ENCODE measurements at regions not wholly inside any gene's neighbourhood (a gene's known extent, or its start where the extent isn't known, plus 50 kb on each side); places are given as distances from the start of the nearest gene placed in this dataset.

DNA sequence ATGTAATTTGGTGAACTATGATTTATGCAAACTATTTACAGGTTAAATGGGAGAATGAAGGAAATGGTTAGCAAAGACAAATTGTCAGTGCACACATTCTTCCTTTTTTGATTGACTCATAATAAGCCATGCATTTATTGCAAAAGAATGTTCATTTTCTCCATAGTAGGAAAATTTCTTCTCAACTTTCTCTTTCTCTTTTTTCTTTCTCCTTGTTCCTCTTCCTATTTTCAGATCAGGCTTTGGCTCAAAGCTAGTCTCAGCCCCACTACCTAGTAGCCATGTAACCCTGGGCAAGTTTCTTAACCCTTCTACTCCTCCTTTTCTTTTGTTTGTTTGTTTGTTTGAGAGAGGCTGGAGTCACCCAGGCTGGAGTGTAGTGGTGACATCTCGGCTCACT lies 156.6 kb downstream of the PIK3R1 start:
- TF ChIP-seq POLR2AphosphoS5 (IDR thresholded peaks at IDR 0.05; ENCODE audit: low read depth, low read length) (no peak), FOXP2 (optimal IDR thresholded peaks at IDR 0.05; ENCODE audit: borderline replicate concordance, extremely low read depth, extremely low read length, insufficient read depth) (no peak), SIN3A (IDR thresholded peaks at IDR 0.05; ENCODE audit: borderline replicate concordance, insufficient read depth, low read length) (no peak), TAF1 (IDR thresholded peaks at IDR 0.05; ENCODE audit: borderline replicate concordance, insufficient read depth, low read length) (no peak)
- TF ChIP-seq, protein P1, sequence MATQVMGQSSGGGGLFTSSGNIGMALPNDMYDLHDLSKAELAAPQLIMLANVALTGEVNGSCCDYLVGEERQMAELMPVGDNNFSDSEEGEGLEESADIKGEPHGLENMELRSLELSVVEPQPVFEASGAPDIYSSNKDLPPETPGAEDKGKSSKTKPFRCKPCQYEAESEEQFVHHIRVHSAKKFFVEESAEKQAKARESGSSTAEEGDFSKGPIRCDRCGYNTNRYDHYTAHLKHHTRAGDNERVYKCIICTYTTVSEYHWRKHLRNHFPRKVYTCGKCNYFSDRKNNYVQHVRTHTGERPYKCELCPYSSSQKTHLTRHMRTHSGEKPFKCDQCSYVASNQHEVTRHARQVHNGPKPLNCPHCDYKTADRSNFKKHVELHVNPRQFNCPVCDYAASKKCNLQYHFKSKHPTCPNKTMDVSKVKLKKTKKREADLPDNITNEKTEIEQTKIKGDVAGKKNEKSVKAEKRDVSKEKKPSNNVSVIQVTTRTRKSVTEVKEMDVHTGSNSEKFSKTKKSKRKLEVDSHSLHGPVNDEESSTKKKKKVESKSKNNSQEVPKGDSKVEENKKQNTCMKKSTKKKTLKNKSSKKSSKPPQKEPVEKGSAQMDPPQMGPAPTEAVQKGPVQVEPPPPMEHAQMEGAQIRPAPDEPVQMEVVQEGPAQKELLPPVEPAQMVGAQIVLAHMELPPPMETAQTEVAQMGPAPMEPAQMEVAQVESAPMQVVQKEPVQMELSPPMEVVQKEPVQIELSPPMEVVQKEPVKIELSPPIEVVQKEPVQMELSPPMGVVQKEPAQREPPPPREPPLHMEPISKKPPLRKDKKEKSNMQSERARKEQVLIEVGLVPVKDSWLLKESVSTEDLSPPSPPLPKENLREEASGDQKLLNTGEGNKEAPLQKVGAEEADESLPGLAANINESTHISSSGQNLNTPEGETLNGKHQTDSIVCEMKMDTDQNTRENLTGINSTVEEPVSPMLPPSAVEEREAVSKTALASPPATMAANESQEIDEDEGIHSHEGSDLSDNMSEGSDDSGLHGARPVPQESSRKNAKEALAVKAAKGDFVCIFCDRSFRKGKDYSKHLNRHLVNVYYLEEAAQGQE (IDR thresholded peaks at IDR 0.05; ENCODE audit: insufficient read depth in 1 of 2, low read depth in 2 of 2, low read length in 2 of 2), result no peak

DNA sequence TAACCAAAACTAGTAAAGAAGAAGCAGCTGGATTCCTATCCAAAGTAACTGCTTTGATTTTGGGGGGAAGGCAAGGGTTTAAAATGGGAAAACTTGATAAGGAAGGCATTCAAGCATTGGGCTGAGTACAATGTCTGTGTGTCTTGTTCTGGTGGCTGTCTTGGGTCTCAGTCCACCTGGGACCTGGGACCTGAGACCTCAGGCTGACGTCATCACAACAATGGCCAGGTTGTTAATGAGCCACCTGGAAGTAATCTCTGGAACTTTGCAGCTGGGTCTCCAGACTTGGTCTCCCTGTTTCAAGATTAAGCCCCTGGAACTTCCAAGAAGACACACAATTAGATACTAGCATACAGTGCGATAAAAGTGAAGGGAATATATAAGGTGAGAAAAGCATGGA lies 157.5 kb downstream of the PIK3R1 start:
- no peak for TF ChIP-seq TAF1 (IDR thresholded peaks at IDR 0.05; ENCODE audit: borderline replicate concordance, insufficient read depth, low read length)

DNA sequence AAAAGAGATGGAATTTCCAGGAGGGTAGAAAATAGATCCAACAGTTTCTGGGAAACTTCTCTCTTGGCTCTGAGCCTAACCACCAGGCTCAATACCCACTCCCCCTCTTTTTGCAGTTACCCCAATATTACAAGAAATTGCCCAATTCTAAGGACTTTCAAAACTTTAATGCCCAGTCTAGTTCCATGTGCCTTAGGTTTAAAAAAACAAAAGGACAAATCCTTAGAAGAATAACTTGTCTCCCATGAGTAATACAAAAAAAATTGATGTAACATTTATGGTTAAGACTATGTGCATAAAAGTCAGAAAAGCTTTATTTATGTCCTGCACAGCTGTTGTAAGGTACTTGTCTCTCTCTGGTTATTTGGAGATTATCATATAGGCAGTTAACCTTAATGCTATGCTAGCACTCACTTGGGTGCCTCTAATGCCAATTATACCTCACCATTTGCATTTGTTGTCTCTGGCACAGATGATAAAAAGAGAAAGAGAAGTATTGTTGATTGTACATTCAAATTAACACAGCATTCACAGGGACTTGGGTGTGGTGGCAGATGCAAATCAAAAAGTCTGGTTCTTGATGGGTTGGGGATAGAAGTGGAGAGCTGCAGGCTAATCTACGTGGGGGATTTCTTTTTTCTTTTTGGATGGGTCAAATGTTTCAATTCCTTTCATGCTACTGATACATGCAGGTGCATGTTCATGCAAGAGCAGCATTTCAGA lies 159.4 kb downstream of the PIK3R1 start:
- TF ChIP-seq TAF1 (IDR thresholded peaks at IDR 0.05; ENCODE audit: borderline replicate concordance, insufficient read depth, low read length) (no peak), FOXP2 (optimal IDR thresholded peaks at IDR 0.05; ENCODE audit: borderline replicate concordance, extremely low read depth, extremely low read length, insufficient read depth) (no peak), POLR2AphosphoS5 (IDR thresholded peaks at IDR 0.05; ENCODE audit: low read depth, low read length) (no peak), SIN3A (IDR thresholded peaks at IDR 0.05; ENCODE audit: borderline replicate concordance, insufficient read depth, low read length) (no peak)
- TF ChIP-seq, protein P1 (IDR thresholded peaks at IDR 0.05; ENCODE audit: insufficient read depth in 1 of 2, low read depth in 2 of 2, low read length in 2 of 2), result no peak

DNA sequence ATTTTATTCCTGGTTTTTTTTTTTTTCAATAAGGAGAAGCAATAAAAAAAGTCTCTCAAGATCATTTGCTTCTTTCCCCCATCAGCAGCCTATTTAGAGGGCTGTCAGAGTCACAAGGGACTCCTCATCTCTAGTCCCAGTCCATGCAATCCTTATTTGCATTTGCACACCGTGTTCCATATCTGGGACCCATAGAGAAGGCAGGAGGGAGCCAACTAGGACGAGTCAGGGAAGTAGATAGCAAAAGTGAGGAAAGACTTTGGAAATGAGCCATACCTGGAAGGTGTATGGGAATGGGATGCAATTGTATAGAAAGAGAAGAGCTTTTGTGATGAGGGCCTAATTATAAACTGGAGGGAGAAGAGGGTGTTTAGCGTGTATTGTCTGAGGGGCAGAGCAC lies 160.0 kb downstream of the PIK3R1 start:
- TF ChIP-seq SIN3A (IDR thresholded peaks at IDR 0.05; ENCODE audit: borderline replicate concordance, insufficient read depth, low read length), result no peak
- no peak for TF ChIP-seq POLR2AphosphoS5 (IDR thresholded peaks at IDR 0.05; ENCODE audit: low read depth, low read length)
- TF ChIP-seq FOXP2 (optimal IDR thresholded peaks at IDR 0.05; ENCODE audit: borderline replicate concordance, extremely low read depth, extremely low read length, insufficient read depth), result no peak
- TF ChIP-seq, protein P1 (IDR thresholded peaks at IDR 0.05; ENCODE audit: insufficient read depth in 1 of 2, low read depth in 2 of 2, low read length in 2 of 2), result no peak
- no peak for TF ChIP-seq TAF1 (IDR thresholded peaks at IDR 0.05; ENCODE audit: borderline replicate concordance, insufficient read depth, low read length)

DNA sequence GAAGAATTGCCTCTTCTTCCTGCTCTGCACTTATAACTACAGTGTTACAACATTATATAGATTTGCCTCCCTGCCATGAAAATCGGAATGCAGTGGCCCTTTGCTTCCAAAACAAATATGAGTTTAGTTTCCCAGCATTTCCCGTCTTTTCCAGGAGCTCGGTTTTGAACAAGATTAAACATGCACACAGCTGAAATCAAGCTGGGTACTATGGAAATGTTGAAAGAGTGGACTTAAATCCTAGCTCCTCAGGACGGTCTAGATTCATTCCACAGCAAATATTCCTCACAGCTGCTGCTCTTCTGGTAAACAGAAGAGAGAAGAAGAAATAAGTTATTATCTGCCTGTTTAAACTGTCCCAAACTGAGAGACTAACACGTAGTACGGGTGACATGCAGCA lies 161.4 kb downstream of the PIK3R1 start:
- TF ChIP-seq, protein P1 (IDR thresholded peaks at IDR 0.05; ENCODE audit: insufficient read depth in 1 of 2, low read depth in 2 of 2, low read length in 2 of 2), result no peak
- TF ChIP-seq POLR2AphosphoS5 (IDR thresholded peaks at IDR 0.05; ENCODE audit: low read depth, low read length), result no peak
- no peak for TF ChIP-seq TAF1 (IDR thresholded peaks at IDR 0.05; ENCODE audit: borderline replicate concordance, insufficient read depth, low read length)
- TF ChIP-seq SIN3A (IDR thresholded peaks at IDR 0.05; ENCODE audit: borderline replicate concordance, insufficient read depth, low read length), result no peak
- TF ChIP-seq FOXP2 (optimal IDR thresholded peaks at IDR 0.05; ENCODE audit: borderline replicate concordance, extremely low read depth, extremely low read length, insufficient read depth), result no peak

All from PFSK-1 (cell line).